Ishikawa (cell line): ENCODE measurements at regions not wholly inside any gene's neighbourhood (a gene's known extent, or its start where the extent isn't known, plus 50 kb on each side); places are given as distances from the start of the nearest gene placed in this dataset.

Experiments used
- CEBPB ChIP-seq: IDR thresholded peaks from 2 replicates; pipeline ENCODE4 v1.6.1; 2012
- CREB1 ChIP-seq: IDR thresholded peaks from 2 replicates; pipeline ENCODE4 v1.6.1; 2012; ENCODE audit warnings: low read depth
- EGR1 ChIP-seq: IDR thresholded peaks from 2 replicates; pipeline ENCODE4 v1.6.1; 2012
- EP300 ChIP-seq: IDR thresholded peaks from 2 replicates; pipeline ENCODE4 v1.6.1; 2012; ENCODE audit warnings: borderline replicate concordance
- FOXM1 ChIP-seq: IDR thresholded peaks from 2 replicates; pipeline ENCODE4 v1.6.1; 2012; ENCODE audit warnings: low read depth, borderline replicate concordance
- NFIC ChIP-seq: IDR thresholded peaks from 2 replicates; pipeline ENCODE4 v1.6.1; 2012
- RAD21 ChIP-seq: IDR thresholded peaks from 2 replicates; pipeline ENCODE4 v1.6.1; 2012; ENCODE audit warnings: low read depth
- TAF1 ChIP-seq: IDR thresholded peaks from 2 replicates; pipeline ENCODE4 v1.6.1; 2012; ENCODE audit warnings: low read depth, mild to moderate bottlenecking
- TCF12 ChIP-seq: IDR thresholded peaks from 2 replicates; pipeline ENCODE4 v1.6.1; 2012; ENCODE audit warnings: low read depth
- TEAD4 ChIP-seq: IDR thresholded peaks from 2 replicates; pipeline ENCODE4 v1.6.1; 2012
- YY1 ChIP-seq: IDR thresholded peaks from 2 replicates; pipeline ENCODE4 v1.6.1; 2012; ENCODE audit warnings: low read depth
- ZBTB7A ChIP-seq: IDR thresholded peaks from 2 replicates; pipeline ENCODE4 v1.6.1; 2012; ENCODE audit warnings: low read depth
- TF ChIP-seq, protein P1 (sequence below): IDR thresholded peaks from 2 replicates; pipeline ENCODE4 v1.6.1; 2012
- TF ChIP-seq, protein P2 (sequence below): IDR thresholded peaks from 2 replicates; pipeline ENCODE4 v1.6.1; 2012; ENCODE audit warnings: low read depth, mild to moderate bottlenecking
- TF ChIP-seq, protein P3 (sequence below): IDR thresholded peaks from 2 replicates; pipeline ENCODE4 v1.6.1; 2012

DNA sequence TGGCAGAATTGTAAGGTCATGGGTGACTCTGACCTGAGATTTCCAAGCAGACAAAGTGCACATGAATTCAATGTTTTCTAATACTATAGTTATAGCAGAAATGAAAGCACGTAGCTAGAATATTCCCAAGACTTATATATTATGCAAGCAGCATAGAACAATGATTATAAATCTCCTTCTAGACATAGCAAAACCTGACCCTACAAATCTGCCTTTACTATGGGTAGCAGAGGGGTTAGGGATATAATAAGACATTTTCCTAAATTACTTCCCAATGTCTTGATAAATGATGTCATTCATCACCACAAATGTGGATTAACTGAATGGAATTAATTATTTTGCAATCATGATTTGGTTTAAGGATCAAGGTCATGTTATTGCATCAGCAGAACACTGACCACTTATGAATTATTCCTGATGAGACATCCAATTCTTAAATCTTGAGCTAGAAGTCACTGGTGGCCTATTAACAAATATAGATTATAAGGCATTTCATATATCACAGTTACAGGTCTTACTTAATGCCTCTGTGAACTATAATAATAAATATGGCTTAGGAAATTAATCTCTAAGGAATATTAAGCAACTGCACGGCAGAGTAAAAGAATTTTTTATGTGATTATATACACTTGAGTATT, 776.6 kb downstream of the AMY1C start:
- TF ChIP-seq ZBTB7A (no peak), CEBPB (no peak), TAF1 (no peak), YY1 (no peak), TEAD4 (no peak), TCF12 (no peak), EGR1 (no peak), EP300 (no peak)
- TF ChIP-seq, protein P1, sequence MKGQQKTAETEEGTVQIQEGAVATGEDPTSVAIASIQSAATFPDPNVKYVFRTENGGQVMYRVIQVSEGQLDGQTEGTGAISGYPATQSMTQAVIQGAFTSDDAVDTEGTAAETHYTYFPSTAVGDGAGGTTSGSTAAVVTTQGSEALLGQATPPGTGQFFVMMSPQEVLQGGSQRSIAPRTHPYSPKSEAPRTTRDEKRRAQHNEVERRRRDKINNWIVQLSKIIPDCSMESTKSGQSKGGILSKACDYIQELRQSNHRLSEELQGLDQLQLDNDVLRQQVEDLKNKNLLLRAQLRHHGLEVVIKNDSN: no peak
- TF ChIP-seq, protein P2, sequence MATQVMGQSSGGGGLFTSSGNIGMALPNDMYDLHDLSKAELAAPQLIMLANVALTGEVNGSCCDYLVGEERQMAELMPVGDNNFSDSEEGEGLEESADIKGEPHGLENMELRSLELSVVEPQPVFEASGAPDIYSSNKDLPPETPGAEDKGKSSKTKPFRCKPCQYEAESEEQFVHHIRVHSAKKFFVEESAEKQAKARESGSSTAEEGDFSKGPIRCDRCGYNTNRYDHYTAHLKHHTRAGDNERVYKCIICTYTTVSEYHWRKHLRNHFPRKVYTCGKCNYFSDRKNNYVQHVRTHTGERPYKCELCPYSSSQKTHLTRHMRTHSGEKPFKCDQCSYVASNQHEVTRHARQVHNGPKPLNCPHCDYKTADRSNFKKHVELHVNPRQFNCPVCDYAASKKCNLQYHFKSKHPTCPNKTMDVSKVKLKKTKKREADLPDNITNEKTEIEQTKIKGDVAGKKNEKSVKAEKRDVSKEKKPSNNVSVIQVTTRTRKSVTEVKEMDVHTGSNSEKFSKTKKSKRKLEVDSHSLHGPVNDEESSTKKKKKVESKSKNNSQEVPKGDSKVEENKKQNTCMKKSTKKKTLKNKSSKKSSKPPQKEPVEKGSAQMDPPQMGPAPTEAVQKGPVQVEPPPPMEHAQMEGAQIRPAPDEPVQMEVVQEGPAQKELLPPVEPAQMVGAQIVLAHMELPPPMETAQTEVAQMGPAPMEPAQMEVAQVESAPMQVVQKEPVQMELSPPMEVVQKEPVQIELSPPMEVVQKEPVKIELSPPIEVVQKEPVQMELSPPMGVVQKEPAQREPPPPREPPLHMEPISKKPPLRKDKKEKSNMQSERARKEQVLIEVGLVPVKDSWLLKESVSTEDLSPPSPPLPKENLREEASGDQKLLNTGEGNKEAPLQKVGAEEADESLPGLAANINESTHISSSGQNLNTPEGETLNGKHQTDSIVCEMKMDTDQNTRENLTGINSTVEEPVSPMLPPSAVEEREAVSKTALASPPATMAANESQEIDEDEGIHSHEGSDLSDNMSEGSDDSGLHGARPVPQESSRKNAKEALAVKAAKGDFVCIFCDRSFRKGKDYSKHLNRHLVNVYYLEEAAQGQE: no peak
- TF ChIP-seq, protein P3, sequence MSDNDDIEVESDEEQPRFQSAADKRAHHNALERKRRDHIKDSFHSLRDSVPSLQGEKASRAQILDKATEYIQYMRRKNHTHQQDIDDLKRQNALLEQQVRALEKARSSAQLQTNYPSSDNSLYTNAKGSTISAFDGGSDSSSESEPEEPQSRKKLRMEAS: no peak

DNA sequence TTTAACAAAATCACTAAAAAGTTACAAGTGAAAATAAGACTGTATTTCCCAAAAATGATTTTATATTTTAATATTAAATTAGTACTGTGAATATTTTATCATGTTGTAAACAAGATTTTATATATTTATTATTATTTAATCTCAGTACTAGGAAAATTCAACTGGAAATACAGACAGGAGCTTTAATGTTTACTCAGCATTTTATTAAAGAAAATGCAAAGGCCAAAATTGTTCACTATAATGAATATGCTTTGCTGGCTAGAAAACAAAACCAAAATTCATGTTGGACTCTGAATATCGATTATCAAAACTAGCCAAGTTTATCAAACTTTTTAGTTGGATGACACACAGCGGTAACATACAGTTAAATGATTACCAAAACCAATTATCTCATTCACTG, 782.3 kb downstream of the AMY1C start:
- TF ChIP-seq CEBPB: no peak
- TF ChIP-seq, protein P2: no peak
- no peak for TF ChIP-seq EGR1
- TF ChIP-seq FOXM1: no peak
- TF ChIP-seq TAF1: no peak
- TF ChIP-seq TCF12: no peak
- no peak for TF ChIP-seq YY1
- TF ChIP-seq, protein P3: no peak
- no peak for TF ChIP-seq ZBTB7A
- TF ChIP-seq TEAD4: no peak
- TF ChIP-seq EP300: no peak
- no peak for TF ChIP-seq CREB1

DNA sequence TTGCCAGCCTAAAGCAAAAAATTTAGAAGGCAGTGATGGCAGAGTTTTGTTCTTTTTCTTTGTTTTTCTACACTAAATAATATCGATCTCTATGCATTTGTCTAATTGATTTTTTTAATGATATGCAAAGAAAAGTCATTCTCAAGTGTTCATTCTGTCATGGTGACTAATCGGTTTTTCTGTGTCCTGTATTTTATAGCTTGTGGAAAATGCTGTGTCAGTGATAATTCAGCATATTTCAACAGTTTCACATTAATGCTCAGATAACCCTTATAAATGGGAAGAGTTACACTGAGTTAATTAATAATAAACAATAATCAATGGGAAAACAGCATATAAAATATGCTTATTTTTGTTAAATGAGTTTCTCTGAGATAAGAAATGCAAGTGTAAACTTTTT, 824.9 kb downstream of the AMY1C start:
- no peak for TF ChIP-seq TAF1
- no peak for TF ChIP-seq TCF12
- TF ChIP-seq, protein P3: no peak
- no peak for TF ChIP-seq YY1
- TF ChIP-seq CEBPB: no peak
- no peak for TF ChIP-seq NFIC
- no peak for TF ChIP-seq EGR1
- TF ChIP-seq EP300: no peak
- TF ChIP-seq CREB1: no peak
- TF ChIP-seq RAD21: no peak
- TF ChIP-seq, protein P1: no peak
- TF ChIP-seq ZBTB7A: no peak

DNA sequence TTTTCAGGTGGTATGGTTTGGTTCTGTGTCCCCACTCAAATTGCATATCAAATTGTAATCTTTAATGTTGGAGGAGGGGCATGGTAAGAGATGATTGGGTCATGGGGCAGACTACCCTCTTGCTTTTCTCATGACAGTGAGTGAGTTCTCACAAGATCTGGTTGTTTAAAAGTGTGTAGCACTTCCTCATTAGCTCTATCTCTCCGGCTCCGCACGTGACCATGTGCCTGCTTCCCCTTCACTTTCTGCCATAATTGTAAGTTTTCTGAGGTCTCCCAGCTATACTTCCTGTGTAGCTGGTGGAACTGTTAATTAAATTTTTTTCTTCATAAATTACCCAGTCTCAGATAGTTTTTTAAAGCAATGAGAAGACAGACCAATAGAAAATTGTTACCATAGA, 843.2 kb downstream of the AMY1C start:
- TF ChIP-seq CREB1: no peak
- TF ChIP-seq NFIC: no peak
- TF ChIP-seq, protein P1: no peak
- TF ChIP-seq YY1: no peak
- no peak for TF ChIP-seq EP300
- TF ChIP-seq RAD21: no peak
- TF ChIP-seq, protein P3: no peak
- TF ChIP-seq FOXM1: no peak
- TF ChIP-seq TCF12: no peak
- TF ChIP-seq, protein P2: no peak
- no peak for TF ChIP-seq TEAD4
- no peak for TF ChIP-seq CEBPB
- no peak for TF ChIP-seq EGR1
- TF ChIP-seq TAF1: no peak
- TF ChIP-seq ZBTB7A: no peak
